Urinary bladder (tissue), 3 donors: ENCODE measurements at regions not wholly inside any gene's neighbourhood (a gene's known extent, or its start where the extent isn't known, plus 50 kb on each side); places are given as distances from the start of the nearest gene placed in this dataset.

ENCODE experiments used
- DNase-seq: peaks from one replicate; pipeline ENCODE4 v3.0.0-alpha.2; 2015; ENCODE audit errors: extremely low spot score
- H3K27ac ChIP-seq: one replicate; pipeline ENCODE4 v1.5.1; 2013; ENCODE audit warnings: low read depth, mild to moderate bottlenecking, moderate library complexity
- H3K36me3 ChIP-seq: one replicate; pipeline ENCODE4 v1.6.1; 2013; ENCODE audit warnings: mild to moderate bottlenecking, moderate library complexity; ENCODE audit not compliant: insufficient read depth
- H3K4me1 ChIP-seq: one replicate; pipeline ENCODE4 v1.6.1; 2013; ENCODE audit warnings: mild to moderate bottlenecking, moderate library complexity; ENCODE audit not compliant: insufficient read depth
- H3K4me3 ChIP-seq: one replicate; pipeline ENCODE4 v1.5.1; 2013; ENCODE audit warnings: low read depth, low read length
- WGBS: extraction: QIAGEN DNeasy Blood & Tissue Kit; methylation state at CpG from one replicate; pipeline ENCODE4 v1.1.7; 2013; 5-methylcytosine and 5-hydroxymethylcytosine counted together
- donor health status: healthy with polysubstance abuse.
- donor health status: healthy.

GRCh38 chr6:121649951-121650350 is 214.5 kb downstream of the GJA1 start:
- 95% methylated on average over 2 of the region's 2 CpGs for WGBS
- H3K4me1 ChIP-seq = no peaks in the 10 kb centered on the region
- H3K36me3 ChIP-seq = no peaks in the 10 kb centered on the region
- H3K27ac ChIP-seq = no peak overlapping the region
- no peak overlapping the region for H3K4me3 ChIP-seq
- DNase-seq = no peak

DNA sequence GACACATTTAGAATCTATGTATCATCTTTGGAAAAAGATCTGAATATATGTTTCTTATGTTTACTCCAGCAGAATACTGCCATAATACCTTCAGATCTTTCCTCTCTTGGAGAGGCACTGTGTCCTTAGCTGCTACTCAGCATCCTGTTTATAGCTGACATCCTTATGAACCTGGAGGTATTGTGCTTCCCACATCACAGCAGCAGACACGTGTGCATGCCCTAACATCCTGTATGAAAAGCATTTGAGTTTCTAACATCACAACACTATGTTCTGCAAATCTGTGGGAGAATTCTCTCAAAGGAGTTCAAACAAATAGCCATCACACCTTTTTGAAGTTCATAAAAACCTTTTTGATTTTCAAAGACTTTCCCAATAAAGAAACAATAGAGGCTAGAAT is 216.0 kb downstream of the GJA1 start:
- H3K4me3 ChIP-seq = no peak overlapping the region
- WGBS = 49% methylated on average over 1 of the region's 1 CpG
- no peaks in the 10 kb centered on the region for H3K36me3 ChIP-seq
- no peaks in the 10 kb centered on the region for H3K4me1 ChIP-seq
- DNase-seq = no peak
- H3K27ac ChIP-seq = no peak overlapping the region

DNA sequence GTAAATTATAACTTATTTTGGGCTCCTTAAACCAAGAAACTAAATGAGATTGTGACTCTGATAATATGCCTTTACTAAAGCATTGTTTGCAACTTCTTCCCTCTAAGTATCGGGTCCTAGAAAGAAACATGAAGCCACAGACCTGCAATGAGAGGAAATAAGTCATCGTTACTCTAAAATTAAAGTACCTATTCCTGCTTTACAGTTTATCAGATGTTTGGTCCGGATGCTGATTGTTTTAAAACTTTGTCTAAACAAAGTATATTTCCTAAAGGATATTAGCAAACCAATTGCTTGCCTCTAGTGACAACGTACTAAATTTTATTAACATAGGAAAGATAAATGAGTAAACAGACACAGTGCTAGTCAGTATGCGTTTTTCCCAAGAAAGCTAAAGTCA is 216.8 kb downstream of the GJA1 start:
- DNase-seq = no peak
- no peak overlapping the region for H3K4me3 ChIP-seq
- no peaks in the 10 kb centered on the region for H3K36me3 ChIP-seq
- H3K4me1 ChIP-seq = no peaks in the 10 kb centered on the region
- peak overlapping the region; percentile 50 for H3K27ac ChIP-seq
- 48% methylated on average over 5 of the region's 5 CpGs for WGBS

- Histone ChIP-seq H3K27ac (no peak overlapping the region), H3K36me3 (no peaks in the 10 kb centered on the region), H3K4me1 (no peaks in the 10 kb centered on the region), H3K4me3 (no peak overlapping the region)
- DNase-seq = no peak
- 53% methylated on average over 7 of the region's 7 CpGs for WGBS
Measured at GRCh38 chr6:121652726-121653623, 217.5 kb downstream of the GJA1 start.

- no peak for DNase-seq
- no peaks in the 10 kb centered on the region for H3K36me3 ChIP-seq
- 87% methylated on average over 11 of the region's 11 CpGs for WGBS
Measured at GRCh38 chr6:121653624-121654008, 218.2 kb downstream of the GJA1 start.

GRCh38 chr6:121657972-121658371 is 222.5 kb downstream of the GJA1 start:
- Histone ChIP-seq H3K4me1 (no peaks in the 10 kb centered on the region), H3K27ac (no peak overlapping the region), H3K4me3 (no peak overlapping the region), H3K36me3 (no peaks in the 10 kb centered on the region)
- no peak for DNase-seq

More at GRCh38 chr6:121653624-121654008, 218.2 kb downstream of the GJA1 start:
- Histone ChIP-seq H3K4me1 (no peaks in the 10 kb centered on the region), H3K27ac (peak overlapping the region; percentile 69), H3K4me3 (no peak overlapping the region)

DNA sequence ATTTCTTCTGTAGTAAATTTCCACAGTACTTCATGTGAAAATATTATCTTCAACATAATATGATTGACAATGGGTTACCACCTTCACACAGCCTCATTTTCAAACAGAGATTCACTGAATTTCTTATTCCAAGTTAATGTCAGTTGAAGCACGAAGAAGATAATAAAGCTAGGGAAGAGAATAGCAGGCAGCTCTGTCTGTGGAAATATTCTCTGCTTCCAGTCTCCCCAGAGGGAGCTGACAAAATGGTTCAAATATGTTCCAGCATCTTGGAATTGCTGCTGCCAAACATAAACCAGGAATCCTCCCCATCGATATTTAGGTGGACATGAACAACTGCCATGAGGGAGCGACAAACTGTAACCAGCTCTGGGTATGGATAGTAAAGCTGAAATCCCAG is 224.8 kb downstream of the GJA1 start:
- no peaks in the 10 kb centered on the region for H3K36me3 ChIP-seq
- no peak for DNase-seq
- WGBS = 71% methylated on average over 3 of the region's 3 CpGs
- no peak overlapping the region for H3K4me3 ChIP-seq
- no peaks in the 10 kb centered on the region for H3K4me1 ChIP-seq
- H3K27ac ChIP-seq = no peak overlapping the region

DNA sequence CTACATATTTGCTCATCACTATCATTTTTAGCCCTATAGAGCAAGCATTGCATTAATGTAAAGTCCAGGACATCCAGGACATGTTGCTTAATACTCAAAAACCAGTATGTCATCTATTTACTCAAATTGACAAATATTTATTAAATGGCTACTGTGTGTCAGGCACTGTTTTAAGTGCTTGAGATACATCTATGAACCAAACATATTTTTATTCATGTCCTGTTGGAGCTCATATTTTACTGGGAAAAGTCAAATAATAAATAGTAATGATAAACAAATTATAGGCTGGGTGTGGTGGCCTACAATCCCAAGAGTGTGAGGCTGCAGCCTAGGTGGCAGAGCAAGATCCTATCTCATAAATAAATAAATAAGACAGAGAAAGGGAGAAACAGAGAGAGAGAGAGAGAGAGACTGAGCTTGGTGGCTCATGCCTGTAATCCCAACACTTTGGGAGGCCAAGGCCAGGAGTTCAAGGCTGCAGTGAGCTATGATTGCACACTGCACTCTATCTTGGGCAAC is 227.9 kb downstream of the GJA1 start:
- Histone ChIP-seq H3K4me1 (no peaks in the 10 kb centered on the region), H3K36me3 (no peaks in the 10 kb centered on the region), H3K4me3 (no peak overlapping the region), H3K27ac (no peak overlapping the region)
- no peak for DNase-seq

DNA sequence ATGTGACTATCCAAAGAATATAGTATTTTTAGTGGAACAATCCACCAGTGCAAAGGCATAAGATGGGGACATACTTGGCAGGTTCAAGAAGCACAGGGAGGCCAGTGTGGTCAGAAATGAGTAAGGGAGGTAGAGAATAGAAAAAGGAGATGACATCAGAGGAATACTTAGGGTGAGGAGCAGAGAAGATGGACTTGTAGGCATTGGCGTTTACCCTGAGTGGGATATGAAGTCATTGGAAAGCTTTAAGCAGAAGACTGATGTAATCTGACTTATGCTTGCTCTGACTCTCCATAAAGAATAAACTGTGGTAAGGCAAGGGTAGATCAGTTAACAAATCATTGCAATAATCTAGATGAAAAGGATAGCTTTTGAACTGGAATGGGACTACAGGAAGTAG is 228.7 kb downstream of the GJA1 start:
- Histone ChIP-seq H3K4me3 (no peak overlapping the region), H3K27ac (peak overlapping the region; percentile 23), H3K4me1 (no peaks in the 10 kb centered on the region), H3K36me3 (no peaks in the 10 kb centered on the region)
- WGBS = 88% methylated on average over 1 of the region's 1 CpG
- DNase-seq = no peak

GRCh38 chr6:121666814-121667213 is 231.4 kb downstream of the GJA1 start:
- Histone ChIP-seq H3K27ac (no peak overlapping the region), H3K4me3 (no peak overlapping the region), H3K36me3 (no peaks in the 10 kb centered on the region), H3K4me1 (no peaks in the 10 kb centered on the region)
- no peak for DNase-seq
- 37% methylated on average over 4 of the region's 4 CpGs for WGBS

DNA sequence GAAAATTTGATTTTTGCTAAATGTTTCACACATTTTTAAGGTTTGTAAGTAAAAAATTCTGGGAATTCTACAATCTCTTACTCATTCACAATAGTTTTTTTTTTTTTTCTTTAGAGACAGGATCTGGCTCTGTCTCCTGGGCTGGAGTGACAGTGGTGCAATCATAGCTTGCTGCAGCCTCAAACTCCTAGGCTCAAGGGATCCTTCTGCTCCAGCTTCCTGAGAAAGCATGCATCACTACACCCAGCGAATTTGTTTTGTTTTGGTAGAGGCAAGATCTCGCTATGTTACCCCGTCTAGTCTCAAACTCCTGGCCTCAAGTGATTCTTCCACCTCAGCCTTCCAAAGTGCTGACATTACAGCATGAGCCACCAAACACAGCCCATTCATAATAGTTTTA is 232.8 kb downstream of the GJA1 start:
- Histone ChIP-seq H3K4me3 (no peak overlapping the region), H3K4me1 (no peaks in the 10 kb centered on the region), H3K27ac (no peak overlapping the region), H3K36me3 (no peaks in the 10 kb centered on the region)
- 91% methylated on average over 3 of the region's 3 CpGs for WGBS
- DNase-seq = no peak

GRCh38 chr6:121670511-121670910 is 235.1 kb downstream of the GJA1 start:
- 97% methylated on average over 2 of the region's 2 CpGs for WGBS
- no peak for DNase-seq
- Histone ChIP-seq H3K27ac (no peak overlapping the region), H3K4me1 (no peaks in the 10 kb centered on the region), H3K36me3 (no peaks in the 10 kb centered on the region), H3K4me3 (no peak overlapping the region)

GRCh38 chr6:121677571-121677970 is 242.1 kb downstream of the GJA1 start:
- 78% methylated on average over 1 of the region's 1 CpG for WGBS
- H3K4me3 ChIP-seq = no peak overlapping the region
- DNase-seq = no peak
- no peaks in the 10 kb centered on the region for H3K4me1 ChIP-seq
- no peak overlapping the region for H3K27ac ChIP-seq
- H3K36me3 ChIP-seq = no peaks in the 10 kb centered on the region

DNA sequence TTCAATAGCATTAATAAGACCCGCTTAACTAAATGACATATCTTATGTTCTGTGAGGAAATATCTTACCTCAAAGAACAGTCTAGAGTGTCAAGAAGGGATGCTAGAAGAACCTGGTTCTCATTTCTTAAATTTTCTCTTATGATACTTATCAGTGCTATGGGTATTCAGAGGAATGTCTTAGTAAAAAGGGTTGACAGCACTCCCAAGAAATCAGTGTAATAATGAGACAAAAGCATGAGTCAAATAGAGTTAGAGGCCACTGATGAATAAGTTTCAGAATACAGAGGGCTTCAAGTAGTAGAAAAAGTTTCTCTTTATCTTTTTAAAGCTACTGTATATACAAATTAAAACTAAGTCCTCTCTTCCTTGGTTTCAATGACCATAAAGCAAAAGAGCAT is 242.8 kb downstream of the GJA1 start:
- no peak overlapping the region for H3K27ac ChIP-seq
- DNase-seq = no peak
- 94% methylated on average over 1 of the region's 1 CpG for WGBS
- no peaks in the 10 kb centered on the region for H3K36me3 ChIP-seq
- H3K4me3 ChIP-seq = no peak overlapping the region
- no peaks in the 10 kb centered on the region for H3K4me1 ChIP-seq
